MM.1S (cell line): ENCODE measurements at regions not wholly inside any gene's neighbourhood (a gene's known extent, or its start where the extent isn't known, plus 50 kb on each side); places are given as distances from the start of the nearest gene placed in this dataset.

Source experiments
- DNase-seq: peaks from one replicate; pipeline ENCODE4 v3.0.0-alpha.2; 2015
- H2AFZ ChIP-seq: fragments of 300-600 bp; sonication (generic); 2 replicates; pipeline ENCODE4 v1.6.0; 2016; ENCODE audit warnings: antibody characterized with exemption, low read length
- H3F3A ChIP-seq: fragments of 300-600 bp; sonication (generic); 2 replicates; pipeline ENCODE4 v1.6.1; 2016; ENCODE audit warnings: mild to moderate bottlenecking, antibody characterized with exemption, low read length, moderate library complexity, mixed read lengths; ENCODE audit not compliant: insufficient read depth
- H3K27ac ChIP-seq: fragments of 300-600 bp; sonication (generic); 2 replicates; pipeline ENCODE4 v1.5.1; 2016; ENCODE audit warnings: mild to moderate bottlenecking, low read length
- H3K27me3 ChIP-seq: fragments of 300-600 bp; sonication (generic); replicated peaks from 2 replicates; pipeline ENCODE4 v1.6.0; 2016; ENCODE audit warnings: low read length; ENCODE audit not compliant: insufficient read depth
- H3K36me3 ChIP-seq: fragments of 300-600 bp; sonication (generic); replicated peaks from 2 replicates; pipeline ENCODE4 v1.6.1; 2016; ENCODE audit warnings: mild to moderate bottlenecking, low read length, mixed read lengths; ENCODE audit not compliant: insufficient read depth
- H3K4me1 ChIP-seq: fragments of 300-600 bp; sonication (generic); 2 replicates; pipeline ENCODE4 v1.6.1; 2016; ENCODE audit warnings: low read length, mixed read lengths
- H3K4me2 ChIP-seq: fragments of 300-600 bp; sonication (generic); 2 replicates; pipeline ENCODE4 v1.6.0; 2016; ENCODE audit warnings: low read depth, low read length
- H3K4me3 ChIP-seq: fragments of 300-600 bp; sonication (generic); 2 replicates; pipeline ENCODE4 v1.5.1; 2016; ENCODE audit warnings: low read length, mixed read lengths
- H3K79me2 ChIP-seq: fragments of 300-600 bp; sonication (generic); 2 replicates; pipeline ENCODE4 v1.6.1; 2016; ENCODE audit warnings: mixed run types, low read length, mixed read lengths
- H3K9ac ChIP-seq: fragments of 300-600 bp; sonication (generic); 2 replicates; pipeline ENCODE4 v1.6.1; 2016; ENCODE audit warnings: low read length, mixed read lengths
- H3K9me2 ChIP-seq: fragments of 300-600 bp; sonication (generic); replicated peaks from 2 replicates; pipeline ENCODE4 v1.6.1; 2016; ENCODE audit warnings: mild to moderate bottlenecking, low read length, mixed read lengths; ENCODE audit not compliant: insufficient read depth
- H3K9me3 ChIP-seq: fragments of 300-600 bp; sonication (generic); replicated peaks from 2 replicates; pipeline ENCODE4 v1.6.1; 2016; ENCODE audit warnings: mild to moderate bottlenecking, low read length, mixed read lengths; ENCODE audit not compliant: insufficient read depth
- H4K20me1 ChIP-seq: fragments of 300-600 bp; sonication (generic); 2 replicates; pipeline ENCODE4 v1.6.1; 2016; ENCODE audit warnings: mild to moderate bottlenecking, low read length, moderate library complexity, mixed read lengths; ENCODE audit not compliant: insufficient read depth
- EZH2 ChIP-seq: fragments of 300-600 bp; sonication (generic); optimal IDR thresholded peaks from 2 replicates; pipeline ENCODE3; 2017; ENCODE audit warnings: low read depth, mild to moderate bottlenecking, antibody characterized with exemption, low read length, mixed read lengths
- EZH2phosphoT487 ChIP-seq: fragments of 300-600 bp; sonication (generic); IDR thresholded peaks from 2 replicates; pipeline ENCODE4 v1.6.1; 2018; ENCODE audit warnings: antibody characterized with exemption, low read length
- TF ChIP-seq, protein P1 (sequence below): fragments of 300-600 bp; sonication (generic); IDR thresholded peaks from 2 replicates; pipeline ENCODE4 v1.5.1; 2016; ENCODE audit warnings: antibody characterized with exemption, low read length, mixed read lengths

DNA sequence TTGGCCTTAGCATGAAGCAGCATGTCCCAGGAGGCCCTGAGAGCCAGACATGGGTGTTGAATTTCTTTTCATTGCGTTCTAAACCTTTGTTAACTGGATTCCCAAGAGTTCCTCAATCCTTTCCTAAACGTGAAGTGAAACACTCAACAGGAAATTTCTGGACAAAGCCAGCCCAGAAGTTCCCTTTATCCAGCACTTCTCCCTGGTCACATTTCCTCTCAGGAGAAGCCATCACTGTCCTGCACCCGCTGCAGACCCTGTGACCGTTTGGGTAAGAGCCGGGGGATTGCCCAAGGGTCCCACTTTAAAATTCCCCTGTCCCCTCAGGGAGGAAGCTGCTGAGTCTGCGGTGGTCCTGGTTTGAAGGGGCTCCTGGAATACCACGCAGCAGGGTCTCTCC lies 88.0 kb upstream of the ZPBP start:
- Histone ChIP-seq H3K4me2 (no peak overlapping the region), H3K9me3 (no peaks in the 10 kb centered on the region), H3F3A (no peaks in the 10 kb centered on the region), H3K9ac (no peak overlapping the region), H3K4me3 (no peak overlapping the region), H2AFZ (no peak overlapping the region), H3K36me3 (no peaks in the 10 kb centered on the region), H3K9me2 (no peaks in the 10 kb centered on the region), H3K79me2 (no peaks in the 10 kb centered on the region), H3K4me1 (no peaks in the 10 kb centered on the region), H3K27me3 (no peaks in the 10 kb centered on the region), H4K20me1 (no peaks in the 10 kb centered on the region), H3K27ac (no peak overlapping the region)
- DNase-seq: no peak
- TF ChIP-seq EZH2phosphoT487 (no peak), EZH2 (no peak)
- TF ChIP-seq, protein P1, sequence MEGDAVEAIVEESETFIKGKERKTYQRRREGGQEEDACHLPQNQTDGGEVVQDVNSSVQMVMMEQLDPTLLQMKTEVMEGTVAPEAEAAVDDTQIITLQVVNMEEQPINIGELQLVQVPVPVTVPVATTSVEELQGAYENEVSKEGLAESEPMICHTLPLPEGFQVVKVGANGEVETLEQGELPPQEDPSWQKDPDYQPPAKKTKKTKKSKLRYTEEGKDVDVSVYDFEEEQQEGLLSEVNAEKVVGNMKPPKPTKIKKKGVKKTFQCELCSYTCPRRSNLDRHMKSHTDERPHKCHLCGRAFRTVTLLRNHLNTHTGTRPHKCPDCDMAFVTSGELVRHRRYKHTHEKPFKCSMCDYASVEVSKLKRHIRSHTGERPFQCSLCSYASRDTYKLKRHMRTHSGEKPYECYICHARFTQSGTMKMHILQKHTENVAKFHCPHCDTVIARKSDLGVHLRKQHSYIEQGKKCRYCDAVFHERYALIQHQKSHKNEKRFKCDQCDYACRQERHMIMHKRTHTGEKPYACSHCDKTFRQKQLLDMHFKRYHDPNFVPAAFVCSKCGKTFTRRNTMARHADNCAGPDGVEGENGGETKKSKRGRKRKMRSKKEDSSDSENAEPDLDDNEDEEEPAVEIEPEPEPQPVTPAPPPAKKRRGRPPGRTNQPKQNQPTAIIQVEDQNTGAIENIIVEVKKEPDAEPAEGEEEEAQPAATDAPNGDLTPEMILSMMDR: no peak

DNA sequence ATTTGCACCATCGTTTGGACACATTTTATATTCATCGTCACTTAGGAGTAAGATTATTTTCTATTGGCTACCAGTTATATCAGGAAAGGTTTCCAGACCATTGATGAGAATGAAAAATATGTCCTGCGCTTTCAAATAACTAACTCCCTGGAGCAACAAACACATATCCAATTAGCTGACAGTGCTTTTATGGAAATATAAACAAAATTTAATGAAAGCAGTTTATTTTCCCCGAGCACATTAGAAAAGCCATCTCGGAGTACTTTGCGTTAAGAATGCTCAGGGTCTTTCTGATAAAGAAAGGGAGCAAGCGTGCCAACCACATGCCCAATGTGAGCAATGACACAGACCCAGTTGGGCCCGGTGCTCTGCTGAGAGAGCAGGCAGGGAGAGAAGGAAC lies 85.1 kb upstream of the ZPBP start:
- H3K27ac ChIP-seq: no peak overlapping the region
- no peaks in the 10 kb centered on the region for H4K20me1 ChIP-seq
- H3K79me2 ChIP-seq: no peaks in the 10 kb centered on the region
- H3K27me3 ChIP-seq: no peaks in the 10 kb centered on the region
- no peak overlapping the region for H2AFZ ChIP-seq
- no peaks in the 10 kb centered on the region for H3K9me2 ChIP-seq
- DNase-seq: no peak
- no peaks in the 10 kb centered on the region for H3F3A ChIP-seq
- H3K4me1 ChIP-seq: no peaks in the 10 kb centered on the region
- H3K4me2 ChIP-seq: no peak overlapping the region
- H3K4me3 ChIP-seq: no peak overlapping the region
- no peaks in the 10 kb centered on the region for H3K9me3 ChIP-seq
- no peak overlapping the region for H3K9ac ChIP-seq
- TF ChIP-seq EZH2: no peak
- no peak for TF ChIP-seq EZH2phosphoT487
- TF ChIP-seq, protein P1: no peak
- no peaks in the 10 kb centered on the region for H3K36me3 ChIP-seq

GRCh38 chr7:50174948-50175347 lies 81.9 kb upstream of the ZPBP start:
- no peak overlapping the region for H3K9ac ChIP-seq
- H3K4me2 ChIP-seq: no peak overlapping the region
- H3K9me3 ChIP-seq: no peaks in the 10 kb centered on the region
- no peak for TF ChIP-seq EZH2phosphoT487
- no peak for TF ChIP-seq EZH2
- TF ChIP-seq, protein P1: no peak
- H3K4me3 ChIP-seq: no peak overlapping the region
- no peak overlapping the region for H3K27ac ChIP-seq
- H2AFZ ChIP-seq: no peak overlapping the region
- H3K9me2 ChIP-seq: no peaks in the 10 kb centered on the region
- DNase-seq: no peak
- H3K4me1 ChIP-seq: no peaks in the 10 kb centered on the region
- no peaks in the 10 kb centered on the region for H3K36me3 ChIP-seq
- no peaks in the 10 kb centered on the region for H3F3A ChIP-seq
- H3K79me2 ChIP-seq: no peaks in the 10 kb centered on the region
- no peaks in the 10 kb centered on the region for H3K27me3 ChIP-seq
- H4K20me1 ChIP-seq: no peaks in the 10 kb centered on the region
